Right renal cortex interstitium (tissue), 3 donors: ENCODE measurements at regions not wholly inside any gene's neighbourhood (a gene's known extent, or its start where the extent isn't known, plus 50 kb on each side); places are given as distances from the start of the nearest gene placed in this dataset.

Experiments used
- DNase-seq, 3 donors: peaks; one replicate each; pipeline ENCODE4 v3.0.0-alpha.2; 2013; ENCODE audit warnings: low read depth in 3 of 3, low spot score in 2 of 3

DNA sequence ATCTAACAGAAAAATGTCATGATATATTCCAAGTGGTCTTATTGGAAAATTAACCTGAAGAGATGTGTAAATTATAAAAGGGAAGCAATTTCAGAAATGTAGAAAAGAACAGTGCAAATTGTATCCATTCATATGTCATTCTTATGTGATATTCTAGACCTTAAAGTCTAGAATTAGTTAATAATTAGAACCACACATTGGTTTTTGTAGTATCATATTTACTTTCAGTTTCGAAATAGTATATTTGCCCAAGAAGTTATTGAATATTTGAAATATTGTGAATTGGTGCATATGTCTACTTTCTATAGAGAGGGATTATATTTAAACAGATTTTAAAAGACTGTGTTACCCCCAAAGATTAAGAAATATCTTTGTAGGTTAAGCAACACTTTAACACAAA is 1348.6 kb upstream of the ACVR2A start:
- DNase-seq: no peak

DNA sequence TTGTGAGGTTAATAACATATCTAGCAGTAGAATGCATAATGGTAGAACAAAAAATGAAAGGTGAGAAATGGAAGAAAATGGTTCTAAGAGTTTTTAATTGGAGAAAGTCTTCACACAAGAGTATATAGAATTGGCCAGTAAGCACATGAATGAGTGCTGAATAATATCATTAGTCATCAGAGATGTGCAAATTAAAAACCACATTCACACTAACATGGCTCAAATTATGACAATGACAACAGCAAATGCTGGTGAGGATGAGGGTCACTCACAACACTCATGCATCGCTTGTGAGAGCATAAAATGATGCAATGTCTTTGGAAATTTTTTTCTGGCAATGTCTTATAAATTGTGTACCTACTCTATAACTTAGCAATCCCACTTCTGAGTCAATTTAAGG is 1355.4 kb upstream of the ACVR2A start:
- no peak for DNase-seq

DNA sequence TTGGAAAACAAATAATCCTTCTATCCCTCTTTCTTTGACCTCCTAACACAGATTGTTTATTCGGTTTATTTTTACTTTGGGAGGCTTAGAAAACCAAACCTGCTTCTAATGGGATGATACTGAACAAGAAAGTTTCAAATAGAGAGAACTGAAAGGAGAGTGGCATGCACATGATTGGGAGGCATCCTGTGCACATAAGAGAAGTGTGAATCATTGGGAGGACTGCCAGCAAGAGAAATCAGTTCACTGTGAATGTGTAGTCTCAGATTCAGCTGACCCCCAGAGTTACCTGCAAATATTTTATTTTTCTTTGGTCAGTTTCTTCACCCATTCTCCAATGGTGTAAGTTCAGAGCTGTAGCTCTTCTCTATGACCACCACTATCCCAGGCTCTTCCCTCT is 1363.2 kb upstream of the ACVR2A start:
- DNase-seq: no peak

DNA sequence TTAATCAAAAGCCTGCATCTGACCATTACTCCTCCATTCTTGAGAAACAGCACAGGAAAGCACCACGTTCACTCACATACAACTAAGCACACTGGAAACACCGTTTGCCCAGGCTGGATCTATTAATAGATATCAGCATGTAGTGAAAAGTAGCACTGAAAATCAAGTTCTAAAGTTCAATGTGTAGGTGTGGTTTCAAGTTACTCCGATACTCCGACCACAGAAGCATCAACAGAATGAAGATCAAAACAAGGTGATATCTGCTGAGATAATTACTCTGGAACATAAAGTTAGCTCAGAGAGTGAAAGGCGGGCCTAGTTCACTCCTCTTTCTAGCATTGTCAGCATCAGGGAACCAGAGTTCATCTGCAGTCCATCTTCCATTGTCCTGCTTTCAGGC is 1367.4 kb upstream of the ACVR2A start:
- no peak for DNase-seq

DNA sequence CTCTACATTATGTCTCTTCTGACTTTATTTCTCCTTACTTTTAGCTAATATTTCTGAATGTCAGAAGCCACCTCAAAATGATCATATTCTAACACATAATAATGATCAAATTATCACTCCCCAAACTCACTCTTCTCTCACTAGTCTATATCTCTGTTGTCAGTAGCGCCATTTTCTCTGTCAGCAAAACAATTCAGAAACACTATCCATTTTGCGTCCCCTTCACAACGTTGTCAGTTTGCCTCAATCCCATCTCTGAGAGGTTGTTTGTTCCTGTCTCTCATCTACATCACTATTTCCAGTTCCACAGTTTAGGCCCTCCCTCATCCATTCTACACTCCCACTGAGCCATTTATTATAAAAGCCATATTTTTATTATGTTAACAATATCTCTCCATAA is 1376.3 kb upstream of the ACVR2A start:
- DNase-seq: no peak

DNA sequence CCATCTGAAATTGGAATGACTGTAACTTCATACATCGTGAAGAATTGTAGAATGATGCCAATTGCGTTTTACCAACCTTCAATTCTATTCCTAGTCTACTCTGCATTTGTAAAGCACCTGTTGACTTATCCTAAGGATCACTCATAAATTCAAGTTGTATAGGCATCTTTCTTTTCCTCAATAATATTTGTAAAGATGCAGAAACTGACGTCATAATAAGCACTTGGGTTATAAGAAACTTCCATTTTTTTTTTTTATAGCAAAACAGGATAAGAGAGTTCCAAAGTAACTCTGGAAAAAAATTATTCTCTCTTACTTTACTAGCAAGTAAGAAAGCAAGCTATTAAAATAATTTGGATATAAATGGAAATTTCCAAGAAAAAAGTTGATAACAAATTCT is 1377.4 kb upstream of the ACVR2A start:
- no peak for DNase-seq

DNA sequence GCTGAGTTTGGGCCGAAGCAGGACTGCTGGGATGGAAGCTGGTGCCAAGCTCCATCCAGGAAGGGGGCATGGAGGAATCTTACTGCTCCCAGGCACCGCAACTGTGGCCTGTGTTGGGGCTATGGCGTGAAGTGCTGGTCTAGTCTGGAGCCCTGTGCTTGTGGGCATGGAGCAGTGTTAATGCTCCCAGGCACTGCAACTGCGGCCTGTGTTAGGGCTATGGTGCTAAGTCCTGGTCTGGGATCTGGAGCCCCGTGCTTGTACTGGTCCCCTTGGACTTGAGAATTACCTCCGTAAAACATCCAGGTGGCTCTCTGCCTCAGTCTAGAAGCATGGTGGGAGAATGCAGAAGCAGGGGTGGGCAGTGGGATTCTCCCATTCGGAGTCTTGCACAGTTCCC is 1379.4 kb upstream of the ACVR2A start:
- DNase-seq: no peak

DNA sequence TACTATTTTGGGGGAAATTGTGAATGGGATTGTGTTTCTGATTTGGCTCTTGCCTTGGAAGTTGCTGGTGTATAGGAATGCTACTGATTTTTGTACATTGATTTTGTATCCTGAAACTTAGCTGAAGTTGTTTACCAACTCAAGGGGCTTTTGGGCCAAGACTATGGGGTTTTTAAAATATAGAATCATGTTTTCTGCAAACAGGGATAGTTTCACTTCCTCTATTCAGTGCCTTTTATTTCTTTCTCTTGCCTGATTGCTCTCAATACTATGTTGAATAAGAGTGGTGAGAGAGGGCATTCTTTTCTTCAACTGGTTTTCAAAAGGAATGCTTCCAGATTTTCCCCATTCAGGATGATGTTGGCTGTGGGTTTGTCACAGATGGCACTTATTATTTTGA is 1383.8 kb upstream of the ACVR2A start:
- DNase-seq: no peak

DNA sequence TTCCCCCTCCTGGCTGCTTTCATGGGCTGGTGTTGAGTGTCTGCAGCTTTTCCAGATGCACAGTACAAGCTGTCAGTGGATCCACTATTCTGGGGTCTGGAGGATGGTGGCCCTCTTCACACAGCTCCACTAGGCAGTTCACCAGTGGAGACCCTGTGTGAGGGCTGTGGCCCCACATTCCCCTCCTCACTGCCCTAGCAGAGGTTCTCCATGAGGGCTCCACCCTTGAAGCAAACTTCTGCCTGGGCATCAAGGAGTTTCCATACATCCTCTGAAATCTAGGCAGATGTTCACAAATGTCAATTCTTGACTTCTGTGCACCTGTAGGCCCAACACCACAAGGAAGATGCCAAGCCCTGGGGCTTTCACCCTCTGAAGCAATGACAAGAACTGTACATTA is 1386.2 kb upstream of the ACVR2A start:
- DNase-seq: no peak

DNA sequence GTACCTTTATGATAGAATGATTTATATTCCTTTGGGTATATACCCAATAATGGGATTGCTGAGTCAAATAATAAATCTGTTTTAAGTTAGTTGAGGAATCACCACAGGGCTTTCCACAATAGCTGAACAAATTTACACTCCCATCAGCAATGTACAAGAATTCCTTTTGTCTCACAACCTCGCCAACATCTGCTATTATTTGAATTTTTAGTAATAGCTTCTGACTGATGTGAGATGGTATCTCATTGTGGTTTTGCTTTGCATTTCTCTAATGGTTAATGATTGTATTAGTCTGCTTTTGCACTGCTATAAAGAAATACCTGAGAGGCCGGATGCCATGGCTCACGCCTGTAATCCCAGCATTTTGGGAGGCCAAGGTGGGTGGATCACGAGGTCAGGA is 1387.6 kb upstream of the ACVR2A start:
- DNase-seq: no peak

DNA sequence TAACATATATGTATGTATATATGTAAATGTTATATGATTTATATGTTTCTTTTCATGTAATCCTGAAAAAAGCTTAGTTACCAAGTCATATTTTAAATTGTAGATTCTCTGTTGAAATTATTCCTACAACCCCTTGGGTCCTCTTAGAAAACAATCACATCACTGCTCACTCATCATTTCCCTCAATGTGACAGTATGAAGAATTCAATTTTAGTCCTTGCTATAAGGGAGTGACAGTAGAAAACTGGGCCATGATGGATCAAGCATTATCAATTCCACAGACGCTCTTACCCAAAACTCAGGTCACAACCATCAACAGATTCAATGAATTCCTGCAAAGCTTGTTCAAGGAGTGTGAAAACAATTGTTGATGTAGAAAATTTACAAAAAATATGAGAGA is 1389.5 kb upstream of the ACVR2A start:
- DNase-seq: no peak

DNA sequence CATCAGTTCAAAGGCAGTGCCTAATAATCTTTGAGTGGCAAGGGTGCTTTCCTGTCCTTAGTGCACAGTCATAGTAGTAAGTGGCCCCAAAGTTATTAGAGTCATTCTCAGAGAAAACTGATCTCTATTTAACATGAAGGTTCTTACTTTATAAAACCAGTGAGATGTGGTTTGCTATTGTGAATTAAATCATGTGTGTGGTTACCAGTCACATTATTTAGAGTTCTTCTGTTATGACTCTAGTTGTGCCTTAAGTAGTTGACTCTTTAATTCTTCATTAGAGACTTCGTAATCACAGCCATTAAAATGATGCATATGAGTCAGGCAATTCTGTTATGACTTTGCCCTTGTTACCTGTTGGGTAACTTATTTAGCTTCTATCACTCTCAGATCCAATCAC is 1392.9 kb upstream of the ACVR2A start:
- no peak for DNase-seq

DNA sequence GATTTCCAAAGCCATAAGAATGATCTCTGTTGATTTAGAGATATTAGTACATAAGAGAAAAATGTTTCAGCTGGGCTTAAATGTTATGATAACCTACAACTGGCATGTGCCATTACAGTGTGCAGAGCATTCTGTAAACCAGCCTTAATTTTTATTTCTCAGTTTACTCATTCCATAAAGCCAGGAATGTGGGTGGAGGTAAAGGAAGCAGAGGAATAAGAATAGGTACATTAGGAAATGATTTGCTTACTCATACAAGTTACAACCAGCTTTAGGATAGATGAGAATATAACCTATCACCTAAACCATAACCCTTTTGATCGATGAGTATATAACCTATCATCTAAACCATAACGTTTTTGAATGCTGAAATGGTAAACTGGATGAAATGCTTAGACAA is 1394.7 kb upstream of the ACVR2A start:
- no peak for DNase-seq

DNA sequence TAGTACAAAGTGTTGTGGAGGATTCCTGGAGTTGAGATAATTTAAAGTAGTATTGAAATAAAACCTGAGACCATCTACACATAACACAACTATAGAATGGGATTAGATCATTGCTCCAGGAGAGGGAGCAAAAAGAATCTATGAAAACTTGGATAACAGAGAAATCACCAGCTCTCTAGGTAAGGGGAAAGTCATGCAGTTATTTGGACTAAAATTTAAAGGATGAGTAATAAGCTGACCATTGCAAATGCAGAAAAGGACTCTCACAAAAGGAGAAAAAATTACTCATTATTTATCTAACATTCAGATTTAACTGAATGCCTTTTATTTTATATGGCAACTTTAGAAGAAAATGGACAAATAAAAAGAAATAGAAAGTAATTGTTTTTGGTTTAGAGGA is 1399.8 kb upstream of the ACVR2A start:
- DNase-seq: no peak

DNA sequence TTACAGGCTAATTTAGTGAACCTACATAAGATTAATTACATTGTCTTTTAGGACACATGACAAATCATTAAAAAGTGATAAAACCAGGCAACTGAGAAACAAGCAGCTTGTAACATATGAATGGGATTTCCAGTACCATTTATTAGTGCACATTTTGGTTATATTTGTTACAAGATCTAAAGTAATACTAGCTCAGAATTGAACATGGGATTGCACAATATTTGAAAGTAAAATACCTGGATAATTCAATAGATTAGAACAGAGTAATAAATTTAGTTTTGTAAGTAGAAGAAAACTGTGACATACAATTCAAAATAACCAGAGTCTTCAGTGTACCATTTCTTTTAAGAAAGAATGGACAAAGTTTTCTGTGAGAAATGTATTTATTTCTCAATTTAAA is 1400.7 kb upstream of the ACVR2A start:
- DNase-seq: no peak

DNA sequence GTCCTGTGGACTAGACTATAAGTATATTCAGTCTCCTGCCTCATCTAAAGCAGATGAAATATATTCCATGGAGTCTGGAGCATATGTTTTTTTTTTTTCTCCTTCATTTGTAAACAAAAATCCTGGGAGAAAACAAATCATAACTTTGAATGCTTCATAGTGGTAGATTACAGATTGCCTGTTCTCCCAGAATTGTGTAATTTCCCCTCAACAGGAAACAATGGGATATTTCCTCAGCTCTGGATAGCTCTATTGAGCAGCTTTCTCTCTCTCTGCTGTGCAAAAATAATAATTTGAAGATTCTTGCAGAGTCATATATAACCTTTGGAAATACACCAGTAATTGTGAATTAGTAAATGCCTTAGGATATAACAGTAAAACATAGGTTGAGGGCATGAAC is 1406.6 kb upstream of the ACVR2A start:
- DNase-seq: no peak

DNA sequence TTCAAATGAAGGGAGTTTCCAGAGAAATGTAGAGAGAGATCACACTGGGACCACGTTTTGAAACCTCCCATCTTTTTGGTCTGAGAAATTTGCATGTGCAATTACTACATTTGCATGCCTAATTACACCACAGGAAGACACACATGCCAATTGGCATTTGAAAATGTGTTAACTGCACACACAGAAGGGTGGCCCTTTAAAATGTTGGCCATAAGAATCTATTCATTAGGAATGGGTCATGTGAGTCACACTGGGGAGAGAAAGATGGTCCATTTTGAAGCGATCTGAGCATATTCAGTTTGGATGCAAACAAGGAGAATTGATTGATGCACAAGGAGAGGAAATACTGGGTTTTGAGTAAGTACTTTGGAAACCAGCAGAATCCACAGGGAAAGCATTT is 1407.1 kb upstream of the ACVR2A start:
- no peak for DNase-seq

DNA sequence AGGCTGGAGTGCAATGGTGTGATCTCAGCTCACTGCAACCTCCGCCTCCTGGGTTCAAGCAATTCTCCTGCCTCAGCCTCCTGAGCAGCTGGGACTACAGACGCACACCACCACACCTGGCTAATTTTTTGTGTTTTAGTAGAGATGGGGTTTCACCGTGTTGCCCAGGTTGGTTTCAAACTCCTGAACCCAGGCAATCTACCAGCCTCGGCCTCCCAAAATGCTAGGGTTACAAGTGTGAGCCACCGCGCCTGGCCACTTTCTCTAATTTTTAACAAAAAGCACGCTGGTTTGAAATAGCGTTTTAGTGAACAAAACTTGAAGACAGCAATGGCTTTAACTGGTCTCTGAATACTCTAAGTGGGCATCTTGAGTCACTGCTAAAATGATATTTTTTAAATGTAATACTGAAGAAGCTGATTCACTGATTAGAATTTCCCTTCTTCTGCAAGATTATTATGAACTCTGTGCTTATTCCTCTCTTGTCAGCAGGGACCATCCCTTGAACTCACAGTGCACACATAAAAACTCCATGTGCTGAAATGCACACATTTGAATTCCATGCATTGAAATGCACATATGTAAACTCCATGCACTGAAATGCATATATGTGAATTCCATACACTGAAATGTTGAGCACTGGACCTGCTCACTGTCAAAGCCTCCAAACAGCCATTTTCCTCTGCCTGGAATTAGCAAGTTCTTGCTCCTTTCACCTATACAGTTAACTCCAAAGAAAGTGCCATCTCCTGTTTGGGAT is 1411.5 kb upstream of the ACVR2A start:
- DNase-seq: no peak

DNA sequence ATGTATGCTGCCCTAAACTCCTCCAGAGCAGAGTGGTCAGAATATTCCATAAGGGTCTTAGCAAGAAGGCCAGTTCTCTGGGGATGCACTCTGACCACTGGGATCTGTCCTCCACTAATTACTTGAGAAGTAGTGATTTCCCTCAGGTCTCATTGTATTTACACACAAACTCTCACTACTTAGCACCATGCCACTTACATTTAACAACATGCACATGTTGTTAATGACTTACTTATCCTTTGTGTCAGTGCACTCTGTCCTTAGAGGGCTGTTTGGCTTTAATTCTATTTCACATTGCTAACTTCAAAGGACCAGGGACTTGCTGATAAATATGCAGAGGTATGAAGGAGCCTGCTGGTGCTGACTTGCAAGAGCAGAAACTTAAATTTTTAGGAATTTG is 1415.5 kb upstream of the ACVR2A start:
- no peak for DNase-seq

DNA sequence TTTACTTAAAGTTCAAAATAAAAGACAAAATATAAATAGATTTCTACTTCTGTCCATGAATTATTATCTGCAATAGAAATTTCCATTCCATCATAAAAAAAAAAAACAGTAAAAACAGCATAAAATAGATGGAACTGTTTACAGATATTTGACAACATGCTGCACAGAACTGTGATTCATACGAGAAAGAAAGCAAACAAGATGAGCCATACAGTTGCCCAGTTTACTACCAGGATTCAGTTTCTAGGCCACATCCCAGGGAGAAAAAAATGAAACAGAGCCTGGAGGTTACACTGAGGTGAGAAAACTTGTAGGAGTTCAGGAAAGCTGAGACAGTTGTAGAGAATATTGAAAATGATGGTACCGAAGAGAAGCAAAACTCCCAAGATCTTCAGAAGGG is 1426.9 kb upstream of the ACVR2A start:
- no peak for DNase-seq

DNA sequence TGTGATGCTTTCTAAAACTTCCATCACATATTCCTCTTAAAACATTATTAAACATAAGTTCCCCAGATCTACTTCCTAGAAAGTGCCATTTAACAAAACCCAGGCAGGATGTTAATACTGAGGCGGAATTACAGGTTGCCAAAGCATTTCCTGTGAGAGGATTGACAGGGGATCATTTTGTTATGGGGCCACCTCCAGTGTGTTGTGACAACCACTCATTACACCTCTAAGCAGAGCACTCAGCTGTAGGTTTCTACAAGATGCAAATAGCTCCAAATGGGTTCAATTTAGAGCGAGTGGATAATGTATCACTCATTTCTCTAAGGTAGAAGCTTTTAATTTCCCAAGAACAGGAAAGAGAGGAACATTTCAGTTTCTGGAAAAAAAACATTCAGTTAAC is 1429.5 kb upstream of the ACVR2A start:
- DNase-seq: no peak

DNA sequence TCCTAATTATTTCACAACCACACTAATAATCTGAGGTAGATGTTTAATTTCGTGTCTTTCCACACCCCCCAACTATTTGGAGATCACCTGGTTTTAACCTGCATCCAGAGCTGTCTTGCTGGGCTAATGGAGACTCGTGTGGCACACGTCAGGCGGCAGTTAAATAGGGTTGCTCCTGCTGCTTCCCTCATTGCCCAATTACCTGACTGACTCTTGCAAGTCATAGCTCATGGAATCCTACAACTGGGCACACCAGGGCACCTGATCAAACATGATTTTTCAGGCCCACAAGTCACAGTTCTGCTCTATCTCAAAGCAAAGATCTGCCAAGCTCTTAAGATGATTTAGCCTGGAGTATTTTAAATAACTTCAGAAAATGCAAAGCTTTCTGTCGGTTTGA is 1430.4 kb upstream of the ACVR2A start:
- no peak for DNase-seq

DNA sequence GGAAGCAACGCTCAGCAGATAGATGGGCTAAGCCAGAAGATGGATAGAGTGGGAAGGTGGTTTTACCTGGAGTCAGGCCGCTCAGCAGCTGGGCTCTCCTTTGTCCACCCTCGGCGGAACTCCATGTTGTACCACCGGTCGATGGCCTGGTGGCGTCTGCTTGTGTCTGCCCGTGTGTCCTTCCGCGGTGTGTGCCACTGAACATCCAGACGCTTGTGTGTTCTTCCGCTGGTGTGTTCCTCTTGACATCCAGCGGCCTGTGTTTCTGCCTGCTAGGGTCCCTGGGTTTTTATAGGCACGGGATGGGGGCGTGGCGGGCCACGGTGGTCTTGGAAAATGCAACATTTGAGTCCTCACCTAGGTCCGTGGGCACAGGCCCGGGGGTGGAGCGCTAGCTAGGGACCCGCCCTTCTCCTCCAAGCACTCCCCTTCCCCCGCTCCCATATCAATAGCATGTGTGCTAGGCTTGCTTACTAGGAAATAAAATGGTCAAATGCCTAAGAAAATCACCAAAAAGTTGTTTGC is 1431.7 kb upstream of the ACVR2A start:
- no peak for DNase-seq
